K562 (cell line): ENCODE measurements at regions not wholly inside any gene's neighbourhood (a gene's known extent, or its start where the extent isn't known, plus 50 kb on each side); places are given as distances from the start of the nearest gene placed in this dataset.

Source experiments
- ARNT ChIP-seq, 2 experiments: fragments of 450-650 bp; IDR thresholded peaks; 2 replicates each; pipeline ENCODE4 v1.6.1; 2016; ENCODE audit warnings: mild to moderate bottlenecking in 1 of 2
- GTF2F1 ChIP-seq: IDR thresholded peaks from 2 replicates; pipeline ENCODE4 v1.6.1; 2011; ENCODE audit warnings: low read depth, low read length, improper control_type of control experiment
- SIRT6 ChIP-seq: IDR thresholded peaks from one replicate; pipeline ENCODE4 v1.6.1; 2012; ENCODE audit warnings: low read depth, mild to moderate bottlenecking, control low read depth, inconsistent platforms, low read length, moderate library complexity
- TOE1 ChIP-seq, 2 experiments: fragments of 450-650 bp in 1 of 2; sonication (generic) in 1 of 2; formaldehyde crosslinking in 1 of 2; IDR thresholded peaks; 2 replicates each; pipeline versions ENCODE4 v1.7.1 to v1.8.0; 2016 to 2022; ENCODE audit warnings: borderline replicate concordance in 2 of 2, mild to moderate bottlenecking in 2 of 2, antibody characterized with exemption in 1 of 2, inconsistent platforms in 1 of 2, low read depth in 1 of 2, missing genetic modification reagents in 1 of 2, moderate library complexity in 1 of 2
- TF ChIP-seq, protein P1 (sequence below): fragments of 250-450 bp; sonication (Bioruptor Pico); IDR thresholded peaks from 2 replicates; pipeline ENCODE4 v1.5.0; 2022; ENCODE audit warnings: mild to moderate bottlenecking

- no peak for TF ChIP-seq SIRT6
- TF ChIP-seq GTF2F1: no peak
- no peak for TF ChIP-seq TOE1 (IDR thresholded peaks at IDR 0.05; ENCODE audit: borderline replicate concordance)
- no peak for TF ChIP-seq TOE1 (CRISPR knock-in tag; IDR thresholded peaks at IDR 0.05; ENCODE audit: borderline replicate concordance, low read depth)
- no peak for TF ChIP-seq ARNT (IDR thresholded peaks at IDR 0.05)
- TF ChIP-seq, protein P1, sequence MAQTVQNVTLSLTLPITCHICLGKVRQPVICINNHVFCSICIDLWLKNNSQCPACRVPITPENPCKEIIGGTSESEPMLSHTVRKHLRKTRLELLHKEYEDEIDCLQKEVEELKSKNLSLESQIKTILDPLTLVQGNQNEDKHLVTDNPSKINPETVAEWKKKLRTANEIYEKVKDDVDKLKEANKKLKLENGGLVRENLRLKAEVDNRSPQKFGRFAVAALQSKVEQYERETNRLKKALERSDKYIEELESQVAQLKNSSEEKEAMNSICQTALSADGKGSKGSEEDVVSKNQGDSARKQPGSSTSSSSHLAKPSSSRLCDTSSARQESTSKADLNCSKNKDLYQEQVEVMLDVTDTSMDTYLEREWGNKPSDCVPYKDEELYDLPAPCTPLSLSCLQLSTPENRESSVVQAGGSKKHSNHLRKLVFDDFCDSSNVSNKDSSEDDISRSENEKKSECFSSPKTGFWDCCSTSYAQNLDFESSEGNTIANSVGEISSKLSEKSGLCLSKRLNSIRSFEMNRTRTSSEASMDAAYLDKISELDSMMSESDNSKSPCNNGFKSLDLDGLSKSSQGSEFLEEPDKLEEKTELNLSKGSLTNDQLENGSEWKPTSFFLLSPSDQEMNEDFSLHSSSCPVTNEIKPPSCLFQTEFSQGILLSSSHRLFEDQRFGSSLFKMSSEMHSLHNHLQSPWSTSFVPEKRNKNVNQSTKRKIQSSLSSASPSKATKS (CRISPR knock-in tag): no peak
Observed at GRCh38 chr11:122020902-122021301, 95.1 kb downstream of the BLID start.
